HG03139 (cell line): ENCODE measurements at regions not wholly inside any gene's neighbourhood (a gene's known extent, or its start where the extent isn't known, plus 50 kb on each side); places are given as distances from the start of the nearest gene placed in this dataset.

ENCODE experiments used
- ATAC-seq: cut with Tn5 transposase; IDR thresholded peaks from one replicate; pipeline ENCODE4 v1.9.1; 2021; ENCODE audit not compliant: unreplicated experiment

- no peak for ATAC-seq
Observed at GRCh38 chr5:8048920-8049319, 180.0 kb downstream of the MTRR start.

- no peak for ATAC-seq
Observed at GRCh38 chr5:8050616-8051175, 181.7 kb downstream of the MTRR start.

GRCh38 chr5:8053270-8053669 lies 184.3 kb downstream of the MTRR start:
- ATAC-seq: no peak

- no peak for ATAC-seq
Observed at GRCh38 chr5:8057769-8058168, 188.8 kb downstream of the MTRR start.

- ATAC-seq: no peak
Observed at GRCh38 chr5:8058616-8059190, 189.8 kb downstream of the MTRR start.

GRCh38 chr5:8059337-8059736 lies 190.4 kb downstream of the MTRR start:
- no peak for ATAC-seq

- ATAC-seq: no peak
Observed at GRCh38 chr5:8060235-8060952, 191.4 kb downstream of the MTRR start.

GRCh38 chr5:8060953-8061429 lies 192.0 kb downstream of the MTRR start:
- ATAC-seq: no peak

GRCh38 chr5:8062521-8062920 lies 193.6 kb downstream of the MTRR start:
- ATAC-seq: no peak

GRCh38 chr5:8068078-8068477 lies 199.1 kb downstream of the MTRR start:
- no peak for ATAC-seq

- no peak for ATAC-seq
Observed at GRCh38 chr5:8070138-8070537, 201.2 kb downstream of the MTRR start.

GRCh38 chr5:8079056-8079455 lies 210.1 kb downstream of the MTRR start:
- no peak for ATAC-seq

GRCh38 chr5:8081179-8081578 lies 212.2 kb downstream of the MTRR start:
- ATAC-seq: no peak

- no peak for ATAC-seq
Observed at GRCh38 chr5:8093669-8094068, 224.7 kb downstream of the MTRR start.

- ATAC-seq: no peak
Observed at GRCh38 chr5:8094304-8094703, 225.4 kb downstream of the MTRR start.

- no peak for ATAC-seq
Observed at GRCh38 chr5:8097146-8097545, 228.2 kb downstream of the MTRR start.

GRCh38 chr5:8098081-8098480 lies 229.1 kb downstream of the MTRR start:
- ATAC-seq: no peak

- no peak for ATAC-seq
Observed at GRCh38 chr5:8102714-8103113, 233.8 kb downstream of the MTRR start.

- no peak for ATAC-seq
Observed at GRCh38 chr5:8114597-8115266, 245.8 kb downstream of the MTRR start.

- no peak for ATAC-seq
Observed at GRCh38 chr5:8123559-8123958, 254.6 kb downstream of the MTRR start.

- ATAC-seq: no peak
Observed at GRCh38 chr5:8134609-8135008, 265.7 kb downstream of the MTRR start.

- ATAC-seq: no peak
Observed at GRCh38 chr5:8135742-8136141, 266.8 kb downstream of the MTRR start.
